IgD-negative memory B cell (primary cell): ENCODE measurements at regions not wholly inside any gene's neighbourhood (a gene's known extent, or its start where the extent isn't known, plus 50 kb on each side); places are given as distances from the start of the nearest gene placed in this dataset.
"Not testable (repeated sequence)": the region's sequence is repeated elsewhere in the genome, so short reads cannot be mapped to it uniquely, and the experiment has no call there.

ENCODE experiments used
- H3K27ac Mint-ChIP-seq, 3 donors: one replicate each; pipeline ENCODE4 v1.8.0; 2020 to 2022; ENCODE audit warnings: mild to moderate bottlenecking in 3 of 3, mixed read lengths in 3 of 3, moderate library complexity in 1 of 3
- H3K27me3 Mint-ChIP-seq: one replicate; pipeline ENCODE4 v1.8.0; 2021; ENCODE audit warnings: mixed read lengths
- H3K36me3 Mint-ChIP-seq: one replicate; pipeline ENCODE4 v1.8.0; 2020; ENCODE audit warnings: mild to moderate bottlenecking, mixed read lengths
- H3K4me1 Mint-ChIP-seq, 3 donors: one replicate each; pipeline ENCODE4 v1.8.0; 2020 to 2022; ENCODE audit warnings: mixed read lengths in 3 of 3, mild to moderate bottlenecking in 1 of 3
- H3K4me3 Mint-ChIP-seq, 4 donors: one replicate each; pipeline ENCODE4 v1.8.0; 2020 to 2022; ENCODE audit warnings: mild to moderate bottlenecking in 4 of 4, mixed read lengths in 4 of 4, moderate library complexity in 3 of 4
- H3K9me3 Mint-ChIP-seq, 3 donors: one replicate each; pipeline ENCODE4 v1.8.0; 2020 to 2021; ENCODE audit warnings: mixed read lengths in 3 of 3, mild to moderate bottlenecking in 1 of 3

DNA sequence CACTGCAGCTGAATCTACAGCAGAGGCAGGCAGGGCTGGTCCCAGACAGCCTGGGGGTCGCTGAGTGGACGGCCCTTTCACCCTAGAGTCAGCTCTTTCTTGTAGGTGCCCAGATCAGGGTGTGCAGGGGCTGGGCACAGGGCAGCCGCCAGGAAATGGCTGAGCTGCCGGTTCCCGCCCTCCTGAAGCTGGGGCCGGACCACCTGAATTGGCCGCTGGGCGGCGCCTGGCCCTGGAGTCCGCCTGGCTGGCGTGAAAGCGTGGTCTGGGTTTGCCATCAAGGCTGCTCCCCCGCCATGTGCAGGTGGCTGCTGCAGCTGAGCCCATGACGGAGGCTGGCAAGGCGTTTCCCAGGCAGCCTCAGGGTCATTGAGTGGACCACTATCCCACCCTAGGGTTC, 85.7 kb downstream of the POTEM start:
- not testable (repeated sequence) for H3K4me3 Mint-ChIP-seq, H3K9me3 Mint-ChIP-seq, H3K27ac Mint-ChIP-seq, H3K27me3 Mint-ChIP-seq, H3K36me3 Mint-ChIP-seq, H3K4me1 Mint-ChIP-seq

DNA sequence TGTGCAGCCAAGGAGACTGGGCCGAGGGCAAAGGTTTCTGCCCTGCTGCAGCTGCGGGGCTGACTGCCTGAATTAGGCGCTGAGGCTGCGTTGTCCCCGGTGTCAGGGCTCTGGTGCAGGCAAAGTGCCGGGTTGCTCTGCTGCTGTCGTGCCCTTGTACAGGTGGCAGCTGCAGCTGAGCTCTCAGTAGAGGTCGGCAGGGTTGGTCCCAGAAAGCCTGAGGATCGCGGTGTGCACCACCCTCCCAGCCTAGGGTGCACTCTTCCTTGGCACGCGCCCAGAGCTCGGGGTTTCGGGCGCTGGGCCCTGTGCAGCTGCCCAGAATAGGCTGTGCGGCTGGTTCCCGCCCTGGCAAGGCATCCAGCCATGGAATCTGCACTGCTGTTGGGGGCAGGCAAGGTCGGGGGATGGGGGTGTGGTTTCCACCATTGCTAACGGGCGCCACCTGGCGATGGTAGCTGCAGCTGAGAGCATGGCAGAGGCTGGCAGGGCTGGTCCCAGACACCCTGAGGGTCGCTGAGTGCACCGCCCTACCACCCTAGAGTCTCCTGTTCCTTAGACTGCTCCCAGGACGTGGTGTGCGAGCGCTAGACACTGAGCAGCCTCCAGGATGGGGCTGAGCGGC, 86.3 kb downstream of the POTEM start:
- not testable (repeated sequence) for H3K27ac Mint-ChIP-seq, H3K9me3 Mint-ChIP-seq, H3K4me1 Mint-ChIP-seq, H3K4me3 Mint-ChIP-seq, H3K27me3 Mint-ChIP-seq, H3K36me3 Mint-ChIP-seq

DNA sequence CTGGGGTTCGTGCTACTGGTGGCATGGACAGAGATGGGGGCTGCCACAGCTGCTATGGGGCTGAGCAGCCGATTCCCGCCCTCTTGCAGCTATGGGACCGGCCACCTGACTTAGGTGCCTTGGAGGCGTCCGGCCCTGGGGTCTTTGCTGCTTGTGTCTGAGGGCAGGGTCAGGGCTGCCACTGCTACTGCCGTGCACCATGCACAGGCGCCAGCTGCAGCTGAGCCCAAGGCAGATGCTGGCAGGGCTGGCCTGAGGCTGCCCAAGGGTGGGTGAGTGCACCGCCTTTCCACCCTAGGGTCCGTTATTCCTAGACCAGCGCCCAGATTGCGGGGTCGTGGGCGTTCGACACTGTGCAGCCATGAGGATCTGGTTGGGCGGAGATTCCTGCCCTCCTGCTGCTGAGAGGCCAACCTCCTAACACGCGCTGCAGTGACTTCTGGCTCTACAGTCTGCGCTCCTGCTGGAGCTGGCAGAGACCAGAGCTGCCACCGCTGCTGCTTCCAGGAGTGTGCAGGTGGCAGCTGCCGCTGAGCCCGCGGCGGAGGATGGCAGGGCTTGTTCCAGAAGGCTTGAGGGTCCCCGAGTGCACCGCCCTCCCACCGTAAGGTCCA, 87.0 kb downstream of the POTEM start:
- H3K36me3 Mint-ChIP-seq, H3K4me3 Mint-ChIP-seq, H3K27ac Mint-ChIP-seq, H3K27me3 Mint-ChIP-seq, H3K4me1 Mint-ChIP-seq, H3K9me3 Mint-ChIP-seq: not testable (repeated sequence)

DNA sequence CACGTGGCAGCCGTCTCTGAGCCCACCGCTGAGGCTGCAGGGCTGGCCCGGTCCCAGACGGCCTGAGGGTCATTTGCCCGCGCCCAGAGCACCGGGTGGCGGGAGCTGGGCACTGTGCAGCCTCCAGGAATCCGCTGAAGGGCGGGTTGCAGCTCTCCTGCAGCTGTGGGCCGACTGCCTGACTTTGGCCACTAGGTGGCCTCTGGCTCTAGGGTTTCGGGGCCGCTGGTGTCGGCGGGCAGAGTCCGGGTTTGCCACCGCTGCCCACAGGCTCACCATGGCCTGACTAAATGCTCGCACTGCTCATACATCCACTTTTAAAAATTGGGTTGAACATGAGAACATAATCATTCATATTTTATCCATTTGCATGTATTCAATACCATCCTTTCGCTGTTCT, 87.7 kb downstream of the POTEM start:
- H3K27ac Mint-ChIP-seq, H3K9me3 Mint-ChIP-seq, H3K36me3 Mint-ChIP-seq, H3K4me3 Mint-ChIP-seq, H3K4me1 Mint-ChIP-seq, H3K27me3 Mint-ChIP-seq: not testable (repeated sequence)

DNA sequence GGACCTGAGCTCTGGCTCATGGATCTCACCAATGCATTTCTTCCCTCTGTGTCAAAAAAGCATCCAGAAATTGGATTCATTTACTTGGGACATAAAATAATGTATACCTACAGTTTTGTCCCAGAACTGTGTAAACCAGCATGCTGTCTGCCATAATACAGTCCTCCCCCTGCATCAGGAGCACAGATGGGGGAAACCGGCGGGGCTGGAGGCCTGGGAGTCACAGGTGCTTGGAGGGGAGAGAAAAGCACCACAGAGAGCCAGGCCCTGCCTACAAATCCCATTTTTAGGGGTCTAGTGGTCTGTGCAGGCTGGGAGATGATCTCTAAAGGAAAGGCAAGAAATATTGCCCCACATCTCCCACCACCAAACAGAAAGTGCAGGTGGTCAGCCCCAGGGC, 91.8 kb downstream of the POTEM start:
- not testable (repeated sequence) for H3K36me3 Mint-ChIP-seq, H3K4me3 Mint-ChIP-seq, H3K4me1 Mint-ChIP-seq, H3K27me3 Mint-ChIP-seq, H3K27ac Mint-ChIP-seq, H3K9me3 Mint-ChIP-seq

DNA sequence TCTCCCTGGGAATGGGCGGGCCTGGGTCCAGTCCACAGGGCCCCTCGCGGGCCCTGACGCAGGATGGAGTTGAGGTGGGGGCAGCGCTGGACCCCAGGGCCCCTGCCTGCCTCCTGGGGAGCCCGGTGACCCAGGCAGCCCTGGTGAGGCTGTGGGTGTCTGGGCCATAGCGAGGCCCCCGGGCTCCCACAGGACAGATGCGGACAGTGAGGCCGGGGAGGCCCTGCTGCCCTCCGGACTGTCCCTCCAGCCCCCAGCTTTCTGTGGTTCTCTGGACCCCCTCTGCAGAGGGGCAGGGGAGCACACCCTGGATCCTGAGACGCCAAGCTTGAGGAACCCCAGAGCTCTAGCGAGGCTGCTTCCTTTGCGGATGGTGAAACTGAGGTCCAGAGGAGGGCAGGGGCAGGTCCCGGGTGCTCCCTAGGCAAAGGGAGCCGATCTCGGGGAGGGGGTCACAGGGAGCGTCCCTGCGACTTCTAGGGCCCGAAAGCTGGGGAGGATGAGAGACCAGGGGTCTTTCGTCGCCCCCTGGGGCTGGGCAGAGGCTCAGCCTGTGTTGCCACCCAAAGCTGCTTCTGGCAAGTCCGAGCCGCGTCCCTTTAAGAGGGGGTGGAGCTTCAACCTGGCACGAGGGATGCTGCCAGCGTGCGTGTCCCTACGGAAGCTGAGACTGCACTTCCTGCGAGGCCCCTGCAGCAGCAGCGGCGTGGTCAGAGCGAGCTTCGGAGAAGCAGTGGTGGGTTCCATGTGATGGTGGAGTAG, 94.6 kb downstream of the POTEM start:
- H3K27ac Mint-ChIP-seq, H3K4me1 Mint-ChIP-seq, H3K4me3 Mint-ChIP-seq, H3K36me3 Mint-ChIP-seq, H3K9me3 Mint-ChIP-seq, H3K27me3 Mint-ChIP-seq: not testable (repeated sequence)

DNA sequence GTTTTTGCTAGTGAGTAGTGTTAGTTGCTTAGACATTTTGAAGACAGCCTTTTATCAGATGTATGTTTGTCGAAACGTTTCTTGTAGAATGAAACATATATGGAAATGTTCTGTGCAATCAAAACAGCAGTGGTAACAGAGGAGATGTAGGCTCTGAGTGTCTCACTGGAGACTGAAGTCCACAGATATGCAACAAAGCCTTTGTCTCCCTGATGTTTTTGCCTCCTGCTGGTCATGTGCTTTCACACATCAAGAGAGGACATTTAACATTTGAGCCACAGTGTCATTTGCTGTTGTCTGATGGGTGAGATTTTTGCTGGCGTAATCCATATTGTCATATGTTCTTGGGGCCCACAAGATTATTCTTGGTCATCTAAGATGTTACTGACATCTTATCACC, 101.7 kb downstream of the POTEM start:
- not testable (repeated sequence) for H3K27me3 Mint-ChIP-seq, H3K4me3 Mint-ChIP-seq, H3K36me3 Mint-ChIP-seq, H3K4me1 Mint-ChIP-seq, H3K9me3 Mint-ChIP-seq, H3K27ac Mint-ChIP-seq

DNA sequence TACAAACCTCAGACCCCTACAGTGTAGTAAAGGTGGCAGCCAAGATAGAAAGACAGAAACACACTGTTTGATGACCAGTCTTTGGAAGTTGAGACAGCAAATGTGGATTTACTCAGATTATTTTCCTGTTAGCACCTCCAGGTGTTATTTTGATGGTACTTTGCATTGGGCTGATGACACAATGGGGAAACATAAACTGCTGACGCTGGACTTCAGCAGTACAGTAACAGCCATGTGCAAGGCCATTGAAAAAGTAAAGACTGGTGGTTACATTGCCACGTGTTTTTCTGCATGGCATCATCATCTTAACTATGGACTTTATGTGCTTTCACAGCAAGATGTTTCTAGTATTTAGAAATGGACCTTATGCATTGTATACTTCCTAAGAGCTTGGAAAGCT, 105.3 kb downstream of the POTEM start:
- not testable (repeated sequence) for H3K27ac Mint-ChIP-seq, H3K4me3 Mint-ChIP-seq, H3K9me3 Mint-ChIP-seq, H3K36me3 Mint-ChIP-seq, H3K4me1 Mint-ChIP-seq, H3K27me3 Mint-ChIP-seq

DNA sequence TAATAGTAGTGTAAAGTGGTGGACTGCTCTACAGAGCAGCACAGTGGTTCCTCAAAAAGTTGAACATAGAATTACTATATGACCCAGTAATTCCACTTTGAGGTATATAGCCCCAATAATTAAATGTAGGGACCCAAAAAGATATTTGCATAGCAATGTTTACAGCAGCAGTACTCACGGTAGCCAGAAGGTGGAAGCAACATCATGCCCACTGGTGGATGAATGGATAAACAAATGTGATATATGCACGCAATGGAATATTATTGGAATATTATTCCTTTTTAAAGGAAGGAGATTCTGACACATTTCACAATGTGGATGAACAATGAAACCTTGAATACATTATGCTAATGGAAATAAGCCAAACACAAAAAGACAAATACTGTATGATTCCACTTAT, 121.4 kb downstream of the POTEM start:
- H3K4me3 Mint-ChIP-seq, H3K27me3 Mint-ChIP-seq, H3K4me1 Mint-ChIP-seq, H3K9me3 Mint-ChIP-seq, H3K27ac Mint-ChIP-seq, H3K36me3 Mint-ChIP-seq: not testable (repeated sequence)

DNA sequence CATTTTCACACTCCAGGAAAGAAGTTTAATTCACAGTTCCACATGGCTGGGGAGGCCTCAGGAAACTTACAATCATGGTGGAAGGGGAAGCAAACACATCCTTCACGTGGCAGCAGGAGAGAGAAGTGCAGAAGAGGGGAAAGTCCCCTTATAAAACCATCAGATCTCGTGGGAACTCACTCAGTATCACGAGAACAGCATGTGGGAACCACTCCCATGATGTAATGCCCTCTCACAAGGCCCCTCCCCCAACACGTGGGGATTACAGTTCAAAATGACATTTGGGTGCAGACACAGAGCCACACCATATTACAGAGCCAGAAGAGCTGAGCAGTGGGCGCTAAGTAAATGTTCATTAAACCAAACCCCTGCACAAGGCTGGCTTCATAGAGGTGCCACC, 126.0 kb downstream of the POTEM start:
- not testable (repeated sequence) for H3K27ac Mint-ChIP-seq, H3K27me3 Mint-ChIP-seq, H3K4me1 Mint-ChIP-seq, H3K4me3 Mint-ChIP-seq, H3K9me3 Mint-ChIP-seq, H3K36me3 Mint-ChIP-seq

DNA sequence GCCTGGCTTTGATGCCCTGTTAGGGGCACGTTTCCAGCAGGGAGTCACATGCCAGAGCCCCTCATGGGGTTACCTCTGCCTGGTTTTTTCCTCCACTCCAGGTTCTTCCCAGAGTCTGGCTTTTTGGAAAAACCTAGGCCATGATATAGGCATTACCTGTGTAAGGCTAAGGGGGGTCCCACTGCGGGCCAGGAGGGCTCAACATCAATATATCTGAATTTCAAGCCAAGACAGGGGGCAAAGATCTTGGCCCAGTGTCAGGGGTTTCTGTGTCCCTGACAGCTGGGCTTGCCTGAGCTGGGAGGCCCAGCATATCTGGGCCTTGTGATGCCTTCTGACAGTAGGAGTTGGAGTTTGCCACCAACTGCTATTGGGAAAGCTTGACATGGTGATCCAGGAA, 127.5 kb downstream of the POTEM start:
- H3K4me1 Mint-ChIP-seq, H3K4me3 Mint-ChIP-seq, H3K9me3 Mint-ChIP-seq, H3K36me3 Mint-ChIP-seq, H3K27ac Mint-ChIP-seq, H3K27me3 Mint-ChIP-seq: not testable (repeated sequence)

DNA sequence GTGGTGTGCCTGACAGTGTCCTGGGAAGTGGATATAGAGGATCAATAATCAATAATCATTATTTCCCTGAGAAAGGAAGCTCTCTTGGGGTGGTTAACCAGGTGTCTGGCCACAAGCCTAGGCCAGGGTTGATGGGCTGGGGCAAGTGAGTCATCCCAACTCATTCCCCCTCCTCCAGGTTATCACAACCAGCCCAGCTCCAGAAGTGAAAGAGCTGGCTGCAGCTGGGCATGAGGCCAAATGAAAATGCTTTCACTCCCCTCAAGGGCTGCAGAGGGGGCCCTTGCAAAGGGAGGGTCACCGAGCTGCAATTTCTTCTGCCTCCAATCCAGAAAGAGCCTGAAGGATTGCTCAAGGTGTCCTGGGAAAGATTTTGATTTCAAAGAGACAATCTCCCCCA, 127.9 kb downstream of the POTEM start:
- H3K9me3 Mint-ChIP-seq, H3K4me1 Mint-ChIP-seq, H3K27ac Mint-ChIP-seq, H3K36me3 Mint-ChIP-seq, H3K27me3 Mint-ChIP-seq, H3K4me3 Mint-ChIP-seq: not testable (repeated sequence)

DNA sequence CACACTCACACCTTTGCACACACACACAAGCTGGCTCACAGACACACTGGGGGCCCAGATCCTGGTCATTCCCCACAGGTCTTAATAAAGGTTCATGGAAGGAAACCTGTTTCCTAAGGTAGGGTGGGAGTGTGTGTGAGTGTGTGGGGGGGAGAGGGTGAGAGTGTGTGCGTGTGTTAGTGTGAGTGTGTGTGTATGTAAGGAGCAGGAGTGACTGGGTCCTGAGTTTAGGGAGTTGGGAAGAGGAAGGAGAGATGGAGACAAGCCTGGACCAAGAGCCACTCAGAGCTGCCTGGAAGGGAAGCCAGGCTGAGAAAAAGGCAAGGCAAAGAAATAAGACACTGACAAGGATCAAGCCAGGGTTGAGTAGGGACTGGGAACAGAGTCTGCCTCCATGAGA, 129.2 kb downstream of the POTEM start:
- not testable (repeated sequence) for H3K4me3 Mint-ChIP-seq, H3K36me3 Mint-ChIP-seq, H3K27me3 Mint-ChIP-seq, H3K9me3 Mint-ChIP-seq, H3K4me1 Mint-ChIP-seq, H3K27ac Mint-ChIP-seq

DNA sequence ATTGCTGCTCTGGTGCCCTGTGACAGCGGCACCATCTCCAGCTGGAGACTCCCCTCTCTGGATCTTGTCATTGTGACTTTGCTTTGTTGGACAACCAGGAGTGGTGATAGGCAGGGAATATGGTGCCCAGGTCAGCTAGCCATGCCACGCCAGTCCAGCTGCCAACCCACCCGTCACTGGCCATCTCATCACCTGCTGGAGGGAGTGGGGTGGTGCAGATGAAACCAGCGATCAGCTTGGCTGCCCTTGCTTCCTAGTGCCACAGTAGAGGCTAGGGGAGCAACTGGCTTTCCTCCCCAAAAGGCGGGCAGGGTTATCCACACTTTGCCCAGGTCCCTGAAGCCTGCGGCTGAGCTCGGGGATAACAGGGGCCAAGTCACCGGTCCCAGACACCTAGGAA, 129.6 kb downstream of the POTEM start:
- H3K27ac Mint-ChIP-seq, H3K27me3 Mint-ChIP-seq, H3K9me3 Mint-ChIP-seq, H3K4me3 Mint-ChIP-seq, H3K36me3 Mint-ChIP-seq, H3K4me1 Mint-ChIP-seq: not testable (repeated sequence)

DNA sequence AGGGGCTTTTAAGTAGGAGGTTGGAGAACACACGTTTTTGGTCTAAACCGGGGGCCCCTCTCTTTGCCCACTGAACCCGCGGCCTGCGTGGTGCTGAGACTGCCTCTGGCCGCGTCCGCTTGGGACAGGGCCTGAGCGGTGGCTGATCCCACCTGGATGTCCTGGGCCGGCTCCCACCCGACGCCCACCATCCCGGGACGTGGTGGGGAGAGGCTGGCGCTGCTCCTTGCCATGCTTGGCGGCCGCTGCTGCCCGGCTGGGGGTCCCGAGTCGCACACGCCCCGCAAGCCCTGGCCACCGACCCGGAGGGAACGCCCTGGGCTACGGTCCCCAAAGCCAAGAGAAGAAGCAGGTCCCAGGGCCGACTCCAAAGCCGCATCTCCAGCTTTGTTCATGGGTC, 130.1 kb downstream of the POTEM start:
- not testable (repeated sequence) for H3K27ac Mint-ChIP-seq, H3K4me1 Mint-ChIP-seq, H3K27me3 Mint-ChIP-seq

DNA sequence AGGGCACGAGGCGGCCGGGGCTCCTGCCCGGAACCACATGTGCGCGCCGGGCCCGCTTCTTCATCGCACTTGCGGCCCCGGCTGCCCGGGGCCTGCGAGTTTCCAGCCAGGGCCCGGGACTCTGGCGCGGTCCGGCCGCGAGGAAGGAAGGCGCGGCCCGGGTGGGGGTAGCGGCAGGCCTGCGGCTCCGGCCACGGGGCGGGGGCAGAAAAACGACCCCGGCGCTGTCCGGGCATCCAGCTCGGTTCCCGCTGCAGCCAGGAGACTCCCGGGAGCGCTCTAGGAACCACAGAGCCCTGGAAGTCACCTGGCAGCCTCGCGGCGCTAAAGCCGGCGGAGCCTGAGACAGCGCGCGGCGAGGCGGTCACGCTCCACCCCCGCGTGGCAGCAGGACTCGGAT, 130.5 kb downstream of the POTEM start:
- not testable (repeated sequence) for H3K4me1 Mint-ChIP-seq, H3K27ac Mint-ChIP-seq, H3K36me3 Mint-ChIP-seq, H3K4me3 Mint-ChIP-seq, H3K27me3 Mint-ChIP-seq, H3K9me3 Mint-ChIP-seq

More for the DNA sequence above, 130.1 kb downstream of the POTEM start:
- H3K9me3 Mint-ChIP-seq, H3K36me3 Mint-ChIP-seq, H3K4me3 Mint-ChIP-seq: not testable (repeated sequence)

DNA sequence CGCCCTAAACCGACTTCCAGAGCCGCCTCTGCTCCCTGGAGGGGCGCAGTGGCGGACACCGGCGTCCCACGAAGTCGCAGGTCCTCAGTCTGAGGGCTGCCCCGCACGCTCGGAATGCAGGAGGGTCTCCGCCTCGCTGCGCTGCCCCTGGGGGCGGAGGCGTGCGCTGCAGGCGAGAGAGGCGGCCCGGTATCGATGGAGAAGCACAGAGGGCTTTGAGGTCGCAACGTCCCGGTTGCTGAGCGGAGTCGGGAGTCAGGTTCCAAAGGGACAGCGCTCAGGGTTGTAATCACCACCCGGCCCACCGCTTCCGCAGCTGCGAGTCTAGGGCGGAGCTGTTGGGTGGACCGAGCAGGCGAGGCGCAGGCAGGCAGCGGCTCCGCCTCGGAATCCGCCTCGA, 131.0 kb downstream of the POTEM start:
- not testable (repeated sequence) for H3K36me3 Mint-ChIP-seq, H3K27me3 Mint-ChIP-seq, H3K4me1 Mint-ChIP-seq, H3K27ac Mint-ChIP-seq, H3K4me3 Mint-ChIP-seq, H3K9me3 Mint-ChIP-seq
